ENCODE measurements at regions not wholly inside any gene's neighbourhood (a gene's known extent, or its start where the extent isn't known, plus 50 kb on each side); places are given as distances from the start of the nearest gene placed in this dataset.

- H3K36me3 Mint-ChIP-seq (ENCODE audit: insufficient read depth in 1 of 3, low read depth in 3 of 3): no peaks in the 10 kb centered on the region
- Histone ChIP-seq H2BK15ac (ENCODE audit: low read depth, low read length) (no peak overlapping the region), H2BK120ac (ENCODE audit: low read depth, low read length, poor library complexity, severe bottlenecking) (no peak overlapping the region), H3K18ac (ENCODE audit: insufficient read length, low read depth, low read length) (no peak overlapping the region), H3T11ph (ENCODE audit: low read length) (no peak overlapping the region), H2AFZ (ENCODE audit: low read length) (no peak overlapping the region), H3K14ac (ENCODE audit: insufficient read depth, low read length) (no peak overlapping the region), H3K23ac (ENCODE audit: insufficient read length, low read depth, low read length) (no peak overlapping the region), H3K27me3 (ENCODE audit: insufficient read depth, low read length) (no peaks in the 10 kb centered on the region), H4K8ac (replicated peaks; ENCODE audit: insufficient read length, low read depth, low read length) (no peak overlapping the region), H3K79me1 (ENCODE audit: insufficient read depth, low read depth, low read length, poor library complexity, severe bottlenecking) (no peaks in the 10 kb centered on the region), H3K9me3 (ENCODE audit: control insufficient read depth, low read depth, low read length) (no peaks in the 10 kb centered on the region), H2BK5ac (ENCODE audit: insufficient read length, low read length) (no peak overlapping the region), H3K4ac (ENCODE audit: low read depth, low read length) (no peak overlapping the region), H2BK20ac (ENCODE audit: low read depth, low read length, poor library complexity, severe bottlenecking) (no peak overlapping the region), H4K5ac (ENCODE audit: insufficient read length, low read depth, low read length) (no peak overlapping the region), H2AK5ac (ENCODE audit: insufficient read length, low read length) (no peak overlapping the region), H4K91ac (ENCODE audit: insufficient read length, low read depth, low read length) (no peak overlapping the region), H3K4me2 (ENCODE audit: insufficient read depth, insufficient read length, low read length) (no peak overlapping the region), H3K4me1 (ENCODE audit: insufficient read depth, low read length) (no peaks in the 10 kb centered on the region; the same call in 1 of the 2 replicates), H2BK12ac (ENCODE audit: insufficient read length, low read depth, low read length) (no peak overlapping the region), H3K9ac (ENCODE audit: extremely low read depth, insufficient read length, low read length) (no peak overlapping the region), H3K79me2 (ENCODE audit: insufficient read depth, low read length) (no peaks in the 10 kb centered on the region), H3K23me2 (ENCODE audit: insufficient read length, low read depth, low read length, poor library complexity, severe bottlenecking) (no peaks in the 10 kb centered on the region), H3K56ac (ENCODE audit: insufficient read length, low read depth, low read length) (no peak overlapping the region), H3K27ac (ENCODE audit: insufficient read length, low read depth, low read length) (no peak overlapping the region), H4K20me1 (ENCODE audit: control insufficient read depth, insufficient read depth, insufficient read length) (no peaks in the 10 kb centered on the region)
- peaks cover 16 to 18% of the 10 kb centered on the region in 2 experiments for H3K4me1 Mint-ChIP-seq
- H3K27ac Mint-ChIP-seq: no peak overlapping the region
- no CpG with 5 or more reads among the region's 1 CpG for WGBS (ENCODE audit: extremely low coverage, insufficient read length, low lambda C conversion rate)
- no peaks in the 10 kb centered on the region for H3K27me3 Mint-ChIP-seq (ENCODE audit: low read depth)
- H3K4me3 Mint-ChIP-seq: no peak overlapping the region
- no peaks in the 10 kb centered on the region for H3K9me3 Mint-ChIP-seq
- no peak for DNase-seq
- no peak for TF ChIP-seq CTCF (conservative IDR thresholded peaks at IDR 0.05)
Measured at GRCh38 chr1:56199956-56200355, 379.4 kb downstream of the PLPP3 start.

Measured in H9 (cell line).